ENCODE measurements at regions not wholly inside any gene's neighbourhood (a gene's known extent, or its start where the extent isn't known, plus 50 kb on each side); places are given as distances from the start of the nearest gene placed in this dataset.

GRCh38 chr4:123206016-123206415 is 190.6 kb upstream of the SPRY1 start (continued):
- TF ChIP-seq ZNF592 (IDR thresholded peaks at IDR 0.05) (no peak), MYB (IDR thresholded peaks at IDR 0.05; ENCODE audit: borderline replicate concordance, low read depth, low read length) (no peak), TBL1XR1 (IDR thresholded peaks at IDR 0.05; ENCODE audit: low read depth, low read length) (no peak), CEBPB (IDR thresholded peaks at IDR 0.05; ENCODE audit: borderline replicate concordance in 1 of 2, low read depth in 2 of 2, low read length in 2 of 2) (no peak), BCL11A (IDR thresholded peaks at IDR 0.05; ENCODE audit: low read depth, low read length) (no peak), RELB (IDR thresholded peaks at IDR 0.05; ENCODE audit: low read depth) (no peak), ATF7 (IDR thresholded peaks at IDR 0.05; ENCODE audit: low read depth) (no peak), TCF3 (IDR thresholded peaks at IDR 0.05; ENCODE audit: borderline replicate concordance, insufficient read depth, low read depth, low read length) (no peak)
